Endodermal cell (in vitro differentiated cells): ENCODE measurements at regions not wholly inside any gene's neighbourhood (a gene's known extent, or its start where the extent isn't known, plus 50 kb on each side); places are given as distances from the start of the nearest gene placed in this dataset.

Experiments used
- DNase-seq: peaks from one replicate; pipeline ENCODE4 v3.0.0-alpha.2; 2017
- H3K27ac ChIP-seq: 2 replicates; pipeline ENCODE4 v1.5.1; 2013; ENCODE audit warnings: mild to moderate bottlenecking, low read depth, low read length, moderate library complexity
- H3K27me3 ChIP-seq: 2 replicates; pipeline ENCODE4 v1.6.1; 2013; ENCODE audit warnings: mild to moderate bottlenecking, low read length, moderate library complexity; ENCODE audit not compliant: insufficient read depth, control insufficient read depth, poor library complexity, severe bottlenecking
- H3K36me3 ChIP-seq: 2 replicates; pipeline ENCODE4 v1.7.0; 2013; ENCODE audit warnings: mild to moderate bottlenecking, low read length, moderate library complexity; ENCODE audit not compliant: control insufficient read depth, insufficient read depth
- H3K4me1 ChIP-seq: one replicate; pipeline ENCODE4 v1.7.0; 2013; ENCODE audit warnings: low read length; ENCODE audit not compliant: control insufficient read depth, insufficient read depth
- H3K4me3 ChIP-seq: 2 replicates; pipeline ENCODE4 v1.5.1; 2013; ENCODE audit warnings: mild to moderate bottlenecking, low read length, moderate library complexity
- H3K9ac ChIP-seq: 2 replicates; pipeline ENCODE4 v1.6.1; 2013; ENCODE audit warnings: mild to moderate bottlenecking, low read length, moderate library complexity; ENCODE audit not compliant: poor library complexity, severe bottlenecking; ENCODE audit errors: extremely low read depth
- H3K9me3 ChIP-seq: 2 replicates; pipeline ENCODE4 v1.6.1; 2013; ENCODE audit warnings: mild to moderate bottlenecking, low read length, moderate library complexity; ENCODE audit not compliant: control insufficient read depth
- H3K27ac Mint-ChIP-seq: 2 replicates; pipeline ENCODE4 v1.8.0; 2020; ENCODE audit warnings: mixed read lengths
- H3K27me3 Mint-ChIP-seq: 2 replicates; pipeline ENCODE4 v1.8.0; 2021; ENCODE audit warnings: mild to moderate bottlenecking, mixed read lengths; ENCODE audit not compliant: insufficient read depth
- H3K36me3 Mint-ChIP-seq: 2 replicates; pipeline ENCODE4 v1.8.0; 2020; ENCODE audit warnings: low read depth, mixed read lengths
- H3K4me1 Mint-ChIP-seq: 2 replicates; pipeline ENCODE4 v1.8.0; 2020; ENCODE audit warnings: mixed read lengths
- H3K4me3 Mint-ChIP-seq: 2 replicates; pipeline ENCODE4 v1.8.0; 2020; ENCODE audit warnings: mild to moderate bottlenecking, moderate library complexity, mixed read lengths
- H3K9me3 Mint-ChIP-seq: 2 replicates; pipeline ENCODE4 v1.8.0; 2020; ENCODE audit warnings: mild to moderate bottlenecking, mixed read lengths
- WGBS, 2 experiments: methylation state at CpG; one replicate each; pipeline versions ENCODE4 v1.1.5 to v1.1.7; 2013; ENCODE audit warnings: missing lambda C conversion rate in 2 of 2, mixed read lengths in 1 of 2; ENCODE audit not compliant: insufficient coverage in 1 of 2, insufficient read length in 1 of 2; 5-methylcytosine and 5-hydroxymethylcytosine counted together
- TF ChIP-seq, protein P1 (sequence below): fragments of 200-600 bp; sonication (generic); conservative IDR thresholded peaks from 2 replicates; pipeline ENCODE4 v1.5.0; 2021; ENCODE audit warnings: antibody characterized with exemption, mild to moderate bottlenecking

GRCh38 chr9:88826181-88826580 is 165.1 kb upstream of the S1PR3 start:
- H3K4me1 Mint-ChIP-seq: no peaks in the 10 kb centered on the region

DNA sequence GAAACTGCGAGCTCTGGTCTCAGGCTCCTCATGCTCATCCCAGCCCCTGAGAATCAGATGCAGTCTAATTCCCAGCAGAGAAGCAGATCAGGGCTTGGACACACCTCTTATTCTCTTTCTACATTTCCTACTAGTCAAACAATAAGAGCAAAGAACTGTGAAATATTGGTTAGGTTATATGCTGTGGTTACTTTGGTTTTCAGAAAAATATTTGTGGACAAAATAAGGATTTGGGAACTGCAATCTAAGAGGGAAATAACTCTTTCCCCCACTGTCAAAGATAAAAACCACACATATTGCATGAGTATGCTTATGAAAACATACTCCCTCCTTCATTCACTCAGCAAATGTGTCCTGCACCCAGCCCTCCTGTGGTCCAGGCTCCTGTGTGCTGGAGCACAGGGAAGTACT is 164.5 kb upstream of the S1PR3 start:
- Histone ChIP-seq H3K9me3 (no peaks in the 10 kb centered on the region), H3K4me1 (no peaks in the 10 kb centered on the region), H3K27me3 (no peaks in the 10 kb centered on the region), H3K36me3 (no peaks in the 10 kb centered on the region), H3K9ac (no peak overlapping the region), H3K4me3 (no peak overlapping the region), H3K27ac (no peak overlapping the region)
- Mint-ChIP-seq H3K36me3 (no peaks in the 10 kb centered on the region), H3K4me3 (no peak overlapping the region), H3K4me1 (no peaks in the 10 kb centered on the region), H3K9me3 (no peaks in the 10 kb centered on the region), H3K27me3 (no peaks in the 10 kb centered on the region), H3K27ac (no peak overlapping the region)
- TF ChIP-seq, protein P1, sequence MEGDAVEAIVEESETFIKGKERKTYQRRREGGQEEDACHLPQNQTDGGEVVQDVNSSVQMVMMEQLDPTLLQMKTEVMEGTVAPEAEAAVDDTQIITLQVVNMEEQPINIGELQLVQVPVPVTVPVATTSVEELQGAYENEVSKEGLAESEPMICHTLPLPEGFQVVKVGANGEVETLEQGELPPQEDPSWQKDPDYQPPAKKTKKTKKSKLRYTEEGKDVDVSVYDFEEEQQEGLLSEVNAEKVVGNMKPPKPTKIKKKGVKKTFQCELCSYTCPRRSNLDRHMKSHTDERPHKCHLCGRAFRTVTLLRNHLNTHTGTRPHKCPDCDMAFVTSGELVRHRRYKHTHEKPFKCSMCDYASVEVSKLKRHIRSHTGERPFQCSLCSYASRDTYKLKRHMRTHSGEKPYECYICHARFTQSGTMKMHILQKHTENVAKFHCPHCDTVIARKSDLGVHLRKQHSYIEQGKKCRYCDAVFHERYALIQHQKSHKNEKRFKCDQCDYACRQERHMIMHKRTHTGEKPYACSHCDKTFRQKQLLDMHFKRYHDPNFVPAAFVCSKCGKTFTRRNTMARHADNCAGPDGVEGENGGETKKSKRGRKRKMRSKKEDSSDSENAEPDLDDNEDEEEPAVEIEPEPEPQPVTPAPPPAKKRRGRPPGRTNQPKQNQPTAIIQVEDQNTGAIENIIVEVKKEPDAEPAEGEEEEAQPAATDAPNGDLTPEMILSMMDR: no peak
- no peak for DNase-seq
- 80 to 96% methylated on average over 1 of the region's 1 CpG for WGBS, 2 experiments

More at GRCh38 chr9:88826181-88826580, 165.1 kb upstream of the S1PR3 start:
- H3K9me3 ChIP-seq: no peaks in the 10 kb centered on the region
- no peak overlapping the region for H3K4me3 ChIP-seq
- DNase-seq: no peak
- WGBS, 2 experiments: 88 to 91% methylated on average over 1 of the region's 1 CpG
- Mint-ChIP-seq H3K9me3 (no peaks in the 10 kb centered on the region), H3K27ac (no peak overlapping the region), H3K4me3 (no peak overlapping the region), H3K27me3 (no peaks in the 10 kb centered on the region), H3K36me3 (no peaks in the 10 kb centered on the region)
- TF ChIP-seq, protein P1: no peak
- H3K36me3 ChIP-seq: no peaks in the 10 kb centered on the region
- H3K27me3 ChIP-seq: no peaks in the 10 kb centered on the region
- H3K4me1 ChIP-seq: no peaks in the 10 kb centered on the region
- no peak overlapping the region for H3K9ac ChIP-seq
- no peak overlapping the region for H3K27ac ChIP-seq

- Histone ChIP-seq H3K27ac (no peak overlapping the region), H3K9ac (no peak overlapping the region), H3K4me3 (no peak overlapping the region), H3K36me3 (no peaks in the 10 kb centered on the region), H3K9me3 (peaks cover 5% of the 10 kb centered on the region), H3K27me3 (no peaks in the 10 kb centered on the region), H3K4me1 (no peaks in the 10 kb centered on the region)
- Mint-ChIP-seq H3K27ac (no peak overlapping the region), H3K9me3 (peaks cover 9% of the 10 kb centered on the region), H3K4me1 (no peaks in the 10 kb centered on the region), H3K4me3 (no peak overlapping the region), H3K27me3 (no peaks in the 10 kb centered on the region), H3K36me3 (no peaks in the 10 kb centered on the region)
- WGBS, 2 experiments: 84 to 94% methylated on average over 8 of the region's 8 CpGs
- TF ChIP-seq, protein P1: no peak
- no peak for DNase-seq
Measured at GRCh38 chr9:88828018-88828417, 163.2 kb upstream of the S1PR3 start.
